ENCODE measurements at regions not wholly inside any gene's neighbourhood (a gene's known extent, or its start where the extent isn't known, plus 50 kb on each side); places are given as distances from the start of the nearest gene placed in this dataset.
"Not testable (repeated sequence)": the region's sequence is repeated elsewhere in the genome, so short reads cannot be mapped to it uniquely, and the experiment has no call there.

GRCh38 chr6:6724539-6725467 lies 136.3 kb downstream of the LY86 start:
- peak; percentile 16 for DNase-seq (ENCODE audit: low read depth)

DNA sequence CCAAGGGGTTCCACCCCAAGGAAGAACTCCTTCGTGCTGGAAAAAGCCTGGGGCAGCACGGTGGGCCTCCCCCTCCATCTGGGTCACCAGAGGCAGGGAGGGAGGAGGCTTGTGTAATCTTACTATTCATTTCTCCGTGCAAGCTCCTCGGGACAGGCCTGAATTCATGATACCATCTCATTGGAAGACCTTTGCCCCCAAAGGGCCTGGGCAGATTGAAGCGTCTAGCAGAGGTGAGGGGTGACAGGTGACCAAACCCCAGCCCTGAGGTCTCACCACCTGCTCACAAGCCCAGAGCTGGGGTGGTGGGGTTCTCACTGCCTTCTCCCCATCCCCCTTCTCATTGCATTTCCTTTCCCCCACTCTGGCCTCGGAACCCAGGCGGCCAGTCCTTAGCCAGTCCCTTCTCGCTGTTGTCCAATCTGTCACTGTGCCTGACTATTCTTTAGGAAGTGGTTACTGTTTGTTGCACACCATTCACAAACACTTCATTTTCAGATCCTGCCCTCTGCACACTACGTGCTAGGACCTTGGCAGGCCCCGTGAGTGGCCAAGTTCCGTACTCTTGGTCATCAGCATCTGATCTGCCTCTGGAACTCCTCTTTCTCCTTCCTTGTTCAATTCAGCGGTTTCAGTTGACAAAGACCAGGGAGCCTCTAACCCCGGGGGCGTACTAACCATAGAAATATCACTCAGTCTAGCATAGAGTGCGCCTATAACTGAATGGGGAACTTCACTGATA lies 137.1 kb downstream of the LY86 start:
- DNase-seq (ENCODE audit: low read depth): no peak

- DNase-seq (ENCODE audit: low read depth): no peak
Measured at GRCh38 chr6:6728169-6728941, 139.8 kb downstream of the LY86 start.

DNA sequence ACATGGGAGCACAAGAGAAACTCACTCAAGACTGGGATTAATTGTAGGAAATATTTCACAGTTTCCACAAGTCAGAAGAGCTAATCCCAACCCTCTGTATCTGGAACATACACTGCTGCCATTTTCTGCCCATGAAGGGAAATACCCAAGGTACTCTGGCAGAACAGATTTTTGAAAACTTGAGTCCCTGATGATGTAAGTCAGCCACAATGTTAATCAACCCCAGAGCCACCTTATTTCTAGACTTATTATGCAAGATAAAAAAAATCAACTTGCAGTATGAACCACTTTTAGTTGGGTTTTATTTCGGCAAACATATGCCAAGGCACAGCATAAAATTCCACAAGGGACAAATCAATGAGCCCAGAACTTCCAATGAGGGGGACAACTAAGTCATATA lies 141.5 kb downstream of the LY86 start:
- DNase-seq (ENCODE audit: low read depth): no peak

DNA sequence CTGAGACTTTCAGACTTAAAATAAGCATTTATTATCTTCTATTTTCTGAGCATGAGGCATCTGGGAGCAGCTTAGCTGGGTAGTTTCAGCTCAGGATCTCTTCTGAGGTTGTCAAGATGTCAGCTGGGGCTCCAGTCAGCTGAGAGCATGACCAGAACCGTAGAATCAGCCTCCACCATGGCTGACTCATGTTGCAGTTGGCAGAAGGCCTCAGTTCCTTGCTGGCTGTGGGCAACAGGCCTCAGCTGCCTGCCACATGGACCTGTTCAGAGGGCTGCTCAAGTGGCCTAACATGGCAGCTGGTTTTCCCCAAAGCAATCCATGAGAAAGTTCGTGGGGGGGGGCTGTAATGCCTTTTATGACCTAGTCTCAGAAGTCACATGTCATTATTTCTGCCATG lies 142.3 kb downstream of the LY86 start:
- DNase-seq (ENCODE audit: low read depth): no peak

DNA sequence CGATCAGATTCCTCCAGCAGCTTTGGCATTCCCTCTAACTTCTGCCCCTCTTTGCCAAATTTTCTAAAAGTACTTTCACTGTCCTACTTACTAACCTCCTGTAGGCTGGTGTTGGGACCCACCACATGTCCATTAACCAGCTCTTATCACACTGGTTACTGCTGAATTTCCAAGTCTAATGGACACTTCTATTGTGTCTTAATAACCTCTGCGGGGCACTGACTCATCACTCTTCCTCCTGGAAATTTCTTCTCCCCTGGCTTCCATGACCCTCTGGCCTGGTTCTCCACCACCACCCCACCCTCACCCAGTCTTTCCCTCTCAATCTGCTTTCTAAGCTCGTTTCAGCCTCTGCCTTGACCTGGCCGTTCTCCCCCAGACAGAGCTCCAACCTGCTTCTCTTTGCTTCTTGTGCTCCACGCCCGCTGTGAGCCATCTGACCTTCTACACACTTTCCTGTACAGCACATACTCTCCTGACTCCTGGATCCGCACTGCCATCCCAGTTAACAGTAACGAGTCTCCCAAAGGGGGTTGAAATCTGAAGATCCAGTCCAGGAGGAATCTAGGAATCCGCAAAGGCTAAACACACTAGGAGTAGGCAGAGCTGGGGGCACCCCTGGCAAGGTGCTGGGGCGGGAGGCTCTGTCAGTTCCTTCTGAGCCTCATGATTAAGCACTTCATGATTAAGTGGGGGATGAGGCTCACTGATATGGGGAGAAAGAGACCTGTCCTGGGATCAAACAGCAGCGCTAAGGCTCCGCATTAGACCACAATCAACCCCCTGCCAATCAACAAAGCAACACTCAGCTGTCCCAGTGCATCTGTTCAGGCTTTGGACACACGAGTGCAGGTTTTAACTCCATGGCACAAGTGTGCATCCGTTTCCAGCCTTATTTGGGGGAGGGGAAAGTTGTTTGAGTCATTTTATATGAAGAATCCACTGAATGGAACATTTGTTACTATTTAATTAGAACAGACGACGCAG lies 146.3 kb downstream of the LY86 start:
- DNase-seq (ENCODE audit: low read depth): no peak

- DNase-seq (ENCODE audit: low read depth): no peak
Measured at GRCh38 chr6:6736791-6737654, 148.5 kb downstream of the LY86 start.

- no peak for DNase-seq (ENCODE audit: low read depth)
Measured at GRCh38 chr6:6737671-6738070, 149.2 kb downstream of the LY86 start.

- no peak for DNase-seq (ENCODE audit: low read depth)
Measured at GRCh38 chr6:6738108-6738507, 149.6 kb downstream of the LY86 start.

DNA sequence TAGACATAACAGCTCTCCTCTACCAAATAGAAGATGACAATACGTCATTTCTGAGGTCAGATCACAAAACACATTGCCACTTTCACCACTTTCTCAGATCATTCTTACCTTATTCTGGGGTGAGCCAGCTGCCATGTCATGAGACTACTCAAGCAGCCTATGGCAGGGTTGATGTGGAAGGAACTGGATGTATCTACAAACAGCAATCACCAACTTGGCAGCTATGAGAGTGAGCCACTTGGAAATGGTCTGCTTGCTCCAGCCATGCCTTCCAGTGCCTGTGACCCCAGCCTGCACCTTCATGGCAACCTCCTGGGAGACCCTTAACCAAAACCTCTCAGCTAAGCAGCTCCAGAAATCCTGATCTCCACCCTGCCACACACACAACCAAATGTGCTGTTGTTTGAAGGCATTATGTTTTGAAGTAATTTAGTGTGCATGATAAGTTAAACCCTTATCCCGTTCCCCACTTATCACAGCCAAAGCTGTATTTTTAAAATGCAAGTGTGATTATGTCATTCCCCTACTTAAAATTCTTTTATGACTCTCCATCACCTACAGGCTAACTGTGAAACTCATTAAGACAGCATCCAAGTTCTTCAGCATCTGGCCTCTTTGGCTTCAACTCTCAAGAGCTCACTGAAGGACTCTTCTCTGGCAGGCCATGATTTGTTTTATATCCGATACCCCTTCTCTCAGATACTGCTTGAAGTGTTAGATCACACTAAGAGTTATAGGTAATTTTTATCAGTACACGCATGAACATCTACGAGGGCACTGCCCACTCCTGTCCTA lies 150.6 kb downstream of the LY86 start:
- DNase-seq (ENCODE audit: low read depth): no peak

DNA sequence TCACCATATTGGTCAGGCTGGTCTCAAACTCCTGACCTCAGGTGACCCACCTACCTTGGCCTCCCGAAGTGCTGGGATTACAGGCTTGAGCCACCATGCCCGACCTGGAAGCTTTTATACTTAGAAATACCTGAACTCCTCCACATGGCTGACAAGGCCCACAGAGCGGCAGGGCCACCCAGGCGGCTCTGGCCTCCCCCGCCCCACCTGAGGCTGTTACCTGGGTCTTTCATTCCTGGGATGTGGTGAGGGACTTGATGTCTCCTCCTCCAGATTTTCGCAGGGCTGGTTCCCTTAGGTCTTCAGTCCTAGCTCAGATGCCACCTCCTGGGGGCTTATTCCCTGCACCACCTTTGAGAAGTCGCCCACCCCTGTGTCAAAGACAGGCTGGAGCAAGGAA lies 152.1 kb downstream of the LY86 start:
- DNase-seq (ENCODE audit: low read depth): no peak

- no peak for DNase-seq (ENCODE audit: low read depth)
Measured at GRCh38 chr6:6741264-6741663, 152.7 kb downstream of the LY86 start.

GRCh38 chr6:6742535-6742934 lies 154.0 kb downstream of the LY86 start:
- DNase-seq (ENCODE audit: low read depth): no peak

GRCh38 chr6:6744551-6744950 lies 156.0 kb downstream of the LY86 start:
- DNase-seq (ENCODE audit: low read depth): no peak

DNA sequence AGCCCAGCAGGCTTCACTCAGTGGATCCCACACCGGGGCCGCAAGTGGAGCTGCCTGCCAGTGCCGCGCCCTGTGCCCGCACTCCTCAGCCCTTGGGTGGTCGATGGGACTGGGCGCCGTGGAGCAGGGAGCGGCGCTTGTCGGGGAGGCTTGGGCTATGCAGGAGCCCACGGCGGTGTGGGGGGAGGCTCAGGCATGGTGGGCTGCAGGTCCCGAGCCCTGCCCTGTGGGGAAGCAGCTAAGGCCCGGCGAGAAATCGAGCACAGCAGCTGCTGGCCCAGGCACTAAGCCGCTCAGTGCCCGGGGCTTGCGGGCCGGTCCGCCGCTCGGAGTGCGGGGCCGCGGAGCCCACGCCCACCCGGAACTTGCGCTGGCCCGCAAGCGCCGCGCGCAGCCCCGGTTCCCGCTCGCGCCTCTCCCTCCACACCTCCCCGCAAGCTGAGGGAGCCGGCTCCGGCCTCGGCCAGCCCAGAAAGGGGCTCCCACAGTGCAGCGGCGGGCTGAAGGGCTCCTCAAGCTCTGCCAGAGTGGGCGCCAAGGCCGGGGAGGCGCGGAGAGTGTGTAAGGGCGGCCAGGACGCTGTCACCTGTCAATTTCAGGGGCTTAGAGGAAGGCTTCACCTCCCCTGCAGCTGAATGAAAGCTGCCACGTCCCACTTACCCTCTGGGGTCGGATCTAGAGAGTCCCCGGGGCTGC lies 157.3 kb downstream of the LY86 start:
- DNase-seq (ENCODE audit: low read depth): not testable (repeated sequence)

GRCh38 chr6:6746333-6746969 lies 157.9 kb downstream of the LY86 start:
- DNase-seq (ENCODE audit: low read depth): no peak

DNA sequence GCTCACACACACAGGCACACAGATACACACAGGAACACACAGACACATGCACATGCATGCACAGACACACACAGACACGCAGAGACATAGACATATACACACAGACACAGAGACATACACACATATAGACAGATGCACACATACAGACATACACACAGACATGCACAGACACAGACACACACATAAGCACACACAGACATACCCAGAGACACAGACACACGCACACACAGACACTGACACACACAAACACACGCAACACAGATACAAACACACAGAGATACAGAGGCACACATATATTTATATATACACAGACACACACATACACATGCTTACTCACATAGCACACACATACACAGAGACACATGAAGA lies 158.4 kb downstream of the LY86 start:
- DNase-seq (ENCODE audit: low read depth): no peak

DNA sequence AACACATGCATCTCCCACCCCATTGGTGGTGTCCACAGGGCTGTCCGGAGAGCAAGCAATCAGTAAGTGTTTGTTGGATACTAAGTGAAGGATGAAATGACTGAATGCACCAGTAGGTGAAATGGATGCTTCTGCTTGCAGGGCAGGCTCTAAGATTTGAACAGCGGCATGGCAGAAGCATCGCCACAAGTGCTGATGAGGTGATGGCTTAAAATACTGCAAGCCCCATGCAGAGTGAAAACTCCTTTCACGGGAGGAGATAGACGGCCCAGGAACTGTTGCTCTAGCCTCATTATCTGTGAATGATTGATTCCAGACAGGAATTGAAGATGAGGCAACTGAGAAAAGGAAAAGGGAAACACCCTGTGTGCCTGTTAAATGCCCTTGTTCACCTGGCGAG lies 158.9 kb downstream of the LY86 start:
- no peak for DNase-seq (ENCODE audit: low read depth)

All from activated T-helper 9 cell treated with anti-CD3 and anti-CD28 coated beads, Interleukin-2, amount 50 U/mL, for 16 hours (primary cell).